ENCODE measurements at regions not wholly inside any gene's neighbourhood (a gene's known extent, or its start where the extent isn't known, plus 50 kb on each side); places are given as distances from the start of the nearest gene placed in this dataset.

- Histone ChIP-seq H3K4me3 (no peak overlapping the region), H3K9me3 (no peaks in the 10 kb centered on the region), H3K27me3 (no peaks in the 10 kb centered on the region), H3K4me1 (no peaks in the 10 kb centered on the region), H3K36me3 (no peaks in the 10 kb centered on the region), H3K27ac (no peak overlapping the region)
- DNase-seq (ENCODE audit: low spot score) = no peak
- TF ChIP-seq CTCF (IDR thresholded peaks at IDR 0.05) = no peak
Observed at GRCh38 chr13:37369616-37370015, 229.0 kb downstream of the POSTN start.

DNA sequence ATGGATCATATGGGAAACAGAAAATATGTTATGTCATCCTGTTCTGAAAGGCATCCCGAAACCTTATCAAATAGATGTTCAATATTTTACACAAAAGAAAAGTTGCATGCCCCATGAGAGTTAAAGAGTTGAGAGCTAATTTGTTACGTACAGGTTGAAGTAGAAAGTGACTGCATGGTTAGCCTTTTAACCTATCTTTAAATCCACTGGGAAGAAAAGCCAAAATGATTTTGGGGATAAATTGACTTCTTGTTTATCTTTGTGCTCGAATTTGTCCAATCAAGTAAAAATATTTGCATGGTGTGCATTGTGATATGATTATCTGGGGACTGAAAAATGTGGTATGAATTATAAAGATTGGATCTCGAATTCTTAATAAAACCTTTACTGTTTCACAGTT is 230.1 kb downstream of the POSTN start:
- H3K27ac ChIP-seq = no peak overlapping the region
- no peaks in the 10 kb centered on the region for H3K36me3 ChIP-seq
- no peak overlapping the region for H3K4me3 ChIP-seq
- no peak for DNase-seq (ENCODE audit: low spot score)
- H3K27me3 ChIP-seq = no peaks in the 10 kb centered on the region
- H3K9me3 ChIP-seq = no peaks in the 10 kb centered on the region
- no peaks in the 10 kb centered on the region for H3K4me1 ChIP-seq
- TF ChIP-seq CTCF (IDR thresholded peaks at IDR 0.05) = no peak

DNA sequence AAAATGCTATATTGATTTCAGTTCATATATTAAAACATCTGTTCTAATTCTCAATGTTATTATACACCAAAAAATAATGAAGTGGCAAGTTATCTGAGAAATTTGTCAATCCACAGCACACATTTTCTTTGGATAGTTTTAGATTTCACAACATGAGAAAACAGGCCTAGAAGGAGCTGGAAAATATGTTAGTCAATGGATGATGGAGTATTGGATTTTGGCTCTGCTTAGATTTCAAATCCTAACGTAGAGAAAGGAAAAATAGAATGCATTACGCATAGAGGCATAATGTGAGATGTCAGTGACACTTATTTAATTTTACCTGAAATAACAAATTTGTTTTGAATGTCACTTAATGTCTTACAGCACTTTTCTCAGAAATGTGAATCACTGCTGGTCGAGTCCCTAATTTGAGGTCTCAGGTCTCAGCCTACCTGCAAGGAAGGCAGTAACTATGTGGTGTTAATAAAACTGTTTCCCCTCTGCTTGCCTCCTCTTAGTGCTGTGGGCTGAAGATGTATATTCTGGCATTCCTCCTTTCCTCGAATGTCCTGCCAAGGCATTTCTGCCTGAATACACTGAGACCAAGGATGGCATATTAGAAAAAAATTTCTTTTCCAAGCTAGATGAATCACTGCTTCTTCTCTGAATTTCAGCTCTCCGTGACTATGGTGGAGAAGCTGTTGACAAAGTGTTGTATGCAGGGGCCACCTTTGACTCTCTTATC is 232.4 kb downstream of the POSTN start:
- Histone ChIP-seq H3K36me3 (no peaks in the 10 kb centered on the region), H3K4me3 (no peak overlapping the region), H3K27ac (no peak overlapping the region), H3K9me3 (no peaks in the 10 kb centered on the region), H3K27me3 (no peaks in the 10 kb centered on the region), H3K4me1 (no peaks in the 10 kb centered on the region)
- no peak for DNase-seq (ENCODE audit: low spot score)
- TF ChIP-seq CTCF (IDR thresholded peaks at IDR 0.05) = no peak

DNA sequence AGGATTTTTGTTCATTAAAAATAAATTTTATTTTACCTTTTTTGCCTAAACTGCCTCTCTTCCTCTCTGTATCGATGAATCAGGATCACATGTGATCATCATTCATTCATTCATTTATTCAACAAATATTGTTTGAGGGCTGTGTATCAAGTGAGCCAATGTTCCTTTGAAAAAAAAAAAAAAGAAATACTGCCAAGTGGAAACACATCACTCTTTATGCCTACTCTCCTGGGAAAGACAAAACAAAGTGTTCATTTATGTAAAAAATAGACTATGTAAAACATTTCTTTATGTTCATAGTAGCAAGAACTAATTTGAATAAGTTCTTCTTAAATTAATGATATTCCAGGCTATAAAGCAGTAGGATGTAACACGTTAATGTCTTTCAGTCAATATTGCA is 233.1 kb downstream of the POSTN start:
- H3K27ac ChIP-seq = no peak overlapping the region
- no peak for TF ChIP-seq CTCF (IDR thresholded peaks at IDR 0.05)
- H3K4me1 ChIP-seq = no peaks in the 10 kb centered on the region
- H3K9me3 ChIP-seq = no peaks in the 10 kb centered on the region
- no peak overlapping the region for H3K4me3 ChIP-seq
- no peak for DNase-seq (ENCODE audit: low spot score)
- H3K27me3 ChIP-seq = no peaks in the 10 kb centered on the region
- no peaks in the 10 kb centered on the region for H3K36me3 ChIP-seq

- H3K27me3 ChIP-seq = no peaks in the 10 kb centered on the region
Observed at GRCh38 chr13:37364956-37365355, 233.6 kb downstream of the POSTN start.

More at GRCh38 chr13:37364956-37365355, 233.6 kb downstream of the POSTN start:
- no peak for TF ChIP-seq CTCF (IDR thresholded peaks at IDR 0.05)
- no peaks in the 10 kb centered on the region for H3K4me1 ChIP-seq
- DNase-seq (ENCODE audit: low spot score) = no peak
- H3K36me3 ChIP-seq = no peaks in the 10 kb centered on the region
- no peak overlapping the region for H3K4me3 ChIP-seq
- H3K9me3 ChIP-seq = no peaks in the 10 kb centered on the region
- H3K27ac ChIP-seq = no peak overlapping the region

Data from right atrium auricular region (tissue), 2 donors.